OCI-LY7 (cell line): ENCODE measurements at regions not wholly inside any gene's neighbourhood (a gene's known extent, or its start where the extent isn't known, plus 50 kb on each side); places are given as distances from the start of the nearest gene placed in this dataset.

Source experiments
- BruUV-seq: library from RNA; stranded (reverse); fragments of 400-500 nt; replicated peaks from 2 replicates; lab custom pipeline; 2021; lab: Mats Ljungman, UMichigan
- CTCF ChIA-PET: fragments of 300-600 bp; sonication (Branson Sonifier 250); formaldehyde crosslinking; loops from one replicate; lab custom pipeline; 2022; ENCODE audit warnings: antibody characterized with exemption; ENCODE audit not compliant: unreplicated experiment; lab: Charles Lee
- POLR2A ChIA-PET: fragments of 300-600 bp; sonication (Branson Sonifier 250); formaldehyde crosslinking; loops from one replicate; lab custom pipeline; 2022; ENCODE audit warnings: antibody characterized with exemption; lab: Charles Lee
- DNase-seq: peaks from one replicate; pipeline ENCODE4 v3.0.0-alpha.2; 2015; ENCODE audit warnings: low spot score
- H2AFZ ChIP-seq: fragments of 200-600 bp; sonication (generic), shearing (Covaris generic); 2 replicates; pipeline ENCODE4 v1.6.1; 2014; ENCODE audit warnings: mild to moderate bottlenecking, antibody characterized with exemption, low read length, moderate library complexity
- H3K27ac ChIP-seq: fragments of 200-600 bp; sonication (generic); 2 replicates; pipeline ENCODE4 v1.5.1; 2014; ENCODE audit warnings: mixed run types, low read depth, mild to moderate bottlenecking, moderate library complexity, low read length, inconsistent platforms; ENCODE audit not compliant: poor library complexity, severe bottlenecking
- H3K36me3 ChIP-seq: fragments of 200-600 bp; sonication (generic); 2 replicates; pipeline ENCODE4 v1.6.1; 2014; ENCODE audit warnings: mild to moderate bottlenecking, antibody characterized with exemption, low read length, moderate library complexity, mixed read lengths; ENCODE audit not compliant: insufficient read depth
- H3K4me1 ChIP-seq: fragments of 200-600 bp; sonication (generic); 2 replicates; pipeline ENCODE4 v1.5.1; 2014; ENCODE audit warnings: mild to moderate bottlenecking, low read length; ENCODE audit not compliant: insufficient read depth, poor library complexity, severe bottlenecking
- H3K4me2 ChIP-seq: fragments of 200-600 bp; sonication (generic); 2 replicates; pipeline ENCODE4 v1.6.1; 2014; ENCODE audit warnings: mild to moderate bottlenecking, low read length
- H3K4me3 ChIP-seq: fragments of 200-600 bp; sonication (generic); 2 replicates; pipeline ENCODE4 v1.5.1; 2014; ENCODE audit warnings: mild to moderate bottlenecking, low read depth, low read length; ENCODE audit not compliant: poor library complexity, severe bottlenecking
- H3K79me2 ChIP-seq: fragments of 200-600 bp; sonication (generic); 2 replicates; pipeline ENCODE4 v1.6.1; 2016; ENCODE audit warnings: low read depth, mild to moderate bottlenecking, low read length, moderate library complexity, mixed read lengths; ENCODE audit not compliant: insufficient read depth
- H3K9me2 ChIP-seq: fragments of 200-600 bp; sonication (generic); 2 replicates; pipeline ENCODE4 v1.6.1; 2016; ENCODE audit warnings: mild to moderate bottlenecking, low read length, mixed read lengths; ENCODE audit not compliant: insufficient read depth
- H3K9me3 ChIP-seq: fragments of 200-600 bp; sonication (generic); 2 replicates; pipeline ENCODE4 v1.6.1; 2014; ENCODE audit warnings: mild to moderate bottlenecking, mixed run types, low read length, mixed read lengths
- H4K20me1 ChIP-seq: fragments of 200-600 bp; sonication (generic); 2 replicates; pipeline ENCODE4 v1.6.1; 2014; ENCODE audit warnings: mild to moderate bottlenecking, antibody characterized with exemption, low read length, moderate library complexity, mixed read lengths; ENCODE audit not compliant: insufficient read depth
- CTCF ChIP-seq: fragments of 200-600 bp; sonication (generic); conservative IDR thresholded peaks from 2 replicates; pipeline ENCODE4 v1.5.1; 2014; ENCODE audit warnings: mild to moderate bottlenecking, antibody characterized with exemption, low read length, moderate library complexity, mixed read lengths
- EZH2phosphoT487 ChIP-seq: fragments of 200-600 bp; sonication (generic); IDR thresholded peaks from 2 replicates; pipeline ENCODE4 v1.6.1; 2018; ENCODE audit warnings: low read depth, borderline replicate concordance, mild to moderate bottlenecking, mixed run types, antibody characterized with exemption, low read length, moderate library complexity, mixed read lengths
- intact Hi-C: fragments of 100-400 bp; cut with micrococcal nuclease; formaldehyde crosslinking; loops from one replicate; pipeline ENCODE4 v1.10.0; 2022; ENCODE audit not compliant: unreplicated experiment

GRCh38 chr3:82311901-82312300 lies 550.5 kb upstream of the GBE1 start:
- Histone ChIP-seq H3K4me1 (no peaks in the 10 kb centered on the region), H4K20me1 (no peaks in the 10 kb centered on the region), H2AFZ (no peak overlapping the region), H3K4me3 (no peak overlapping the region), H3K9me2 (no peaks in the 10 kb centered on the region), H3K4me2 (no peak overlapping the region), H3K9me3 (no peaks in the 10 kb centered on the region), H3K36me3 (no peaks in the 10 kb centered on the region), H3K79me2 (no peaks in the 10 kb centered on the region), H3K27ac (no peak overlapping the region)
- no peak for DNase-seq
- intact Hi-C loops: no loop called here
- POLR2A ChIA-PET: no interaction called here
- BruUV-seq: no TSS peak
- CTCF ChIA-PET: no interaction called here
- TF ChIP-seq EZH2phosphoT487: no peak
- no peak for TF ChIP-seq CTCF

- intact Hi-C loops: no loop called here
- H3K4me1 ChIP-seq: no peaks in the 10 kb centered on the region
- CTCF ChIA-PET: no interaction called here
These were observed 547.3 kb upstream of the GBE1 start for GRCh38 chr3:82308755-82309154.

More at GRCh38 chr3:82308755-82309154, 547.3 kb upstream of the GBE1 start:
- no peak for DNase-seq
- BruUV-seq: no TSS peak
- no peaks in the 10 kb centered on the region for H4K20me1 ChIP-seq
- POLR2A ChIA-PET: no interaction called here
- no peaks in the 10 kb centered on the region for H3K36me3 ChIP-seq
- H3K79me2 ChIP-seq: no peaks in the 10 kb centered on the region
- H2AFZ ChIP-seq: no peak overlapping the region
- no peak overlapping the region for H3K4me2 ChIP-seq
- H3K9me3 ChIP-seq: no peaks in the 10 kb centered on the region
- TF ChIP-seq CTCF (no peak), EZH2phosphoT487 (no peak)
- H3K27ac ChIP-seq: no peak overlapping the region
- no peaks in the 10 kb centered on the region for H3K9me2 ChIP-seq
- no peak overlapping the region for H3K4me3 ChIP-seq
